GM23248 (cell line): ENCODE measurements at regions not wholly inside any gene's neighbourhood (a gene's known extent, or its start where the extent isn't known, plus 50 kb on each side); places are given as distances from the start of the nearest gene placed in this dataset.

Experiments
- DNase-seq: peaks from one replicate; pipeline ENCODE4 v3.0.0-alpha.2; 2015
- H2AFZ ChIP-seq: fragments of 200-600 bp; sonication (generic); 2 replicates; pipeline ENCODE4 v1.6.1; 2016; ENCODE audit warnings: antibody characterized with exemption
- H3F3A ChIP-seq: fragments of 200-600 bp; sonication (generic); 2 replicates; pipeline ENCODE4 v1.6.1; 2016; ENCODE audit warnings: mild to moderate bottlenecking, antibody characterized with exemption, mixed run types; ENCODE audit not compliant: insufficient read depth
- H3K27ac ChIP-seq: fragments of 200-600 bp; sonication (generic); 2 replicates; pipeline ENCODE4 v1.5.1; 2016; ENCODE audit warnings: mild to moderate bottlenecking
- H3K27me3 ChIP-seq: fragments of 200-600 bp; sonication (generic); replicated peaks from 2 replicates; pipeline ENCODE4 v1.6.1; 2016; ENCODE audit warnings: mild to moderate bottlenecking; ENCODE audit not compliant: insufficient read depth
- H3K36me3 ChIP-seq: fragments of 200-600 bp; sonication (generic); 2 replicates; pipeline ENCODE4 v1.6.1; 2016; ENCODE audit warnings: low read depth, mild to moderate bottlenecking
- H3K4me1 ChIP-seq: fragments of 200-600 bp; sonication (generic); 2 replicates; pipeline ENCODE4 v1.6.1; 2016; ENCODE audit warnings: mild to moderate bottlenecking; ENCODE audit not compliant: insufficient read depth
- H3K4me2 ChIP-seq: fragments of 200-600 bp; sonication (generic); one replicate; pipeline ENCODE4 v1.6.1; 2016; ENCODE audit warnings: mild to moderate bottlenecking; ENCODE audit not compliant: unreplicated experiment
- H3K4me3 ChIP-seq: fragments of 200-600 bp; sonication (generic); 2 replicates; pipeline ENCODE4 v1.5.1; 2016; ENCODE audit warnings: mild to moderate bottlenecking
- H3K79me2 ChIP-seq: fragments of 200-600 bp; sonication (generic); 2 replicates; pipeline ENCODE4 v1.6.1; 2016; ENCODE audit warnings: mild to moderate bottlenecking; ENCODE audit not compliant: insufficient read depth
- H3K9ac ChIP-seq: fragments of 200-600 bp; sonication (generic); 2 replicates; pipeline ENCODE4 v1.6.1; 2016; ENCODE audit warnings: mild to moderate bottlenecking
- H3K9me2 ChIP-seq: fragments of 200-600 bp; sonication (generic); 2 replicates; pipeline ENCODE4 v1.6.1; 2016; ENCODE audit warnings: mixed run types, mild to moderate bottlenecking, moderate library complexity; ENCODE audit not compliant: insufficient read depth
- H3K9me3 ChIP-seq: fragments of 200-600 bp; sonication (generic); one replicate; pipeline ENCODE4 v1.6.1; 2017; ENCODE audit warnings: low read depth
- H4K20me1 ChIP-seq: fragments of 200-600 bp; sonication (generic); 2 replicates; pipeline ENCODE4 v1.6.0; 2016; ENCODE audit not compliant: insufficient read depth
- EZH2 ChIP-seq: fragments of 200-600 bp; sonication (generic); IDR thresholded peaks from 2 replicates; pipeline ENCODE4 v1.6.1; 2018; ENCODE audit warnings: antibody characterized with exemption, mild to moderate bottlenecking; ENCODE audit not compliant: insufficient read depth, poor library complexity, severe bottlenecking
- EZH2phosphoT487 ChIP-seq: fragments of 200-600 bp; sonication (generic); IDR thresholded peaks from 2 replicates; pipeline ENCODE4 v1.6.1; 2018; ENCODE audit warnings: antibody characterized with exemption, moderate library complexity, mild to moderate bottlenecking, low read depth; ENCODE audit not compliant: insufficient read depth
- WGBS, 2 experiments: methylation state at CpG; one replicate each; pipeline ENCODE4 v1.1.6; 2015 to 2017; ENCODE audit warnings: low lambda C conversion rate in 2 of 2, low coverage in 1 of 2; ENCODE audit errors: missing lambda C conversion rate in 2 of 2; 5-methylcytosine and 5-hydroxymethylcytosine counted together
- in situ Hi-C: fragments of 300-500 bp; cut with MboI; formaldehyde crosslinking; loops from 2 replicates; pipeline ENCODE4 v1.15.0; 2020

- no peak overlapping the region for H2AFZ ChIP-seq
- H3K36me3 ChIP-seq: no peaks in the 10 kb centered on the region
- no peak overlapping the region for H3K9ac ChIP-seq
- H3K4me3 ChIP-seq: no peak overlapping the region
- in situ Hi-C loops: no loop called here
- no peak overlapping the region for H3K27ac ChIP-seq
- H3K4me2 ChIP-seq: no peak overlapping the region
- DNase-seq: peak; percentile 60
- H3K4me1 ChIP-seq: peaks cover 5% of the 10 kb centered on the region
- no peaks in the 10 kb centered on the region for H3F3A ChIP-seq
- WGBS, 2 experiments: 5 to 6% methylated on average over 2 of the region's 2 CpGs
- no peaks in the 10 kb centered on the region for H3K27me3 ChIP-seq
- TF ChIP-seq EZH2: no peak
- no peak for TF ChIP-seq EZH2phosphoT487
- no peaks in the 10 kb centered on the region for H3K79me2 ChIP-seq
- H3K9me3 ChIP-seq: no peaks in the 10 kb centered on the region
- no peaks in the 10 kb centered on the region for H4K20me1 ChIP-seq
- H3K9me2 ChIP-seq: no peaks in the 10 kb centered on the region
Measured at GRCh38 chr12:84599539-84599938, 313.1 kb downstream of the SLC6A15 start.

- Histone ChIP-seq H3K27me3 (no peaks in the 10 kb centered on the region), H4K20me1 (no peaks in the 10 kb centered on the region), H3F3A (no peaks in the 10 kb centered on the region), H3K4me3 (no peak overlapping the region), H3K79me2 (no peaks in the 10 kb centered on the region), H3K9me2 (no peaks in the 10 kb centered on the region), H3K4me1 (no peaks in the 10 kb centered on the region), H3K27ac (no peak overlapping the region), H3K9ac (no peak overlapping the region), H3K9me3 (no peaks in the 10 kb centered on the region), H2AFZ (no peak overlapping the region), H3K4me2 (no peak overlapping the region), H3K36me3 (no peaks in the 10 kb centered on the region)
- in situ Hi-C loops: no loop called here
- 88 to 99% methylated on average over 2 of the region's 2 CpGs for WGBS, 2 experiments
- DNase-seq: no peak
- TF ChIP-seq EZH2phosphoT487: no peak
- no peak for TF ChIP-seq EZH2
Measured at GRCh38 chr12:84596266-84596665, 316.3 kb downstream of the SLC6A15 start.

GRCh38 chr12:84594157-84594556, 318.4 kb downstream of the SLC6A15 start:
- TF ChIP-seq EZH2phosphoT487 (no peak), EZH2 (no peak)
- Histone ChIP-seq H3K9ac (no peak overlapping the region), H3K4me3 (no peak overlapping the region), H3K9me3 (no peaks in the 10 kb centered on the region), H3F3A (no peaks in the 10 kb centered on the region), H3K36me3 (no peaks in the 10 kb centered on the region), H3K4me2 (no peak overlapping the region), H3K9me2 (no peaks in the 10 kb centered on the region), H3K27ac (no peak overlapping the region), H3K4me1 (no peaks in the 10 kb centered on the region), H3K79me2 (no peaks in the 10 kb centered on the region), H3K27me3 (no peaks in the 10 kb centered on the region), H4K20me1 (no peaks in the 10 kb centered on the region), H2AFZ (no peak overlapping the region)
- in situ Hi-C loops: no loop called here
- no peak for DNase-seq
- WGBS, 2 experiments: 69 to 75% methylated on average over 6 of the region's 6 CpGs

GRCh38 chr12:84585776-84586395, 326.7 kb downstream of the SLC6A15 start:
- Histone ChIP-seq H3K36me3 (no peaks in the 10 kb centered on the region), H3K4me2 (peak overlapping the region; percentile 35), H3K4me3 (peak overlapping the region; percentile 12; the same call in 1 of the 2 replicates), H3K9me2 (no peaks in the 10 kb centered on the region), H3K27me3 (no peaks in the 10 kb centered on the region), H3K27ac (no peak overlapping the region), H4K20me1 (no peaks in the 10 kb centered on the region), H3F3A (peaks cover 8% of the 10 kb centered on the region), H3K9ac (no peak overlapping the region), H3K79me2 (no peaks in the 10 kb centered on the region), H3K4me1 (peaks cover 10% of the 10 kb centered on the region), H2AFZ (peak overlapping the region; percentile 48), H3K9me3 (no peaks in the 10 kb centered on the region)
- WGBS, 2 experiments: 8 to 9% methylated on average over 5 of the region's 5 CpGs
- in situ Hi-C loops: no loop called here
- DNase-seq: peak; percentile 62
- no peak for TF ChIP-seq EZH2
- no peak for TF ChIP-seq EZH2phosphoT487

- Histone ChIP-seq H3K9me2 (no peaks in the 10 kb centered on the region), H3K79me2 (no peaks in the 10 kb centered on the region)
- WGBS, 2 experiments: 65 to 67% methylated on average over 3 of the region's 3 CpGs
Measured at GRCh38 chr12:84572196-84572595, 340.4 kb downstream of the SLC6A15 start.

More at GRCh38 chr12:84572196-84572595, 340.4 kb downstream of the SLC6A15 start:
- H3K27me3 ChIP-seq: no peaks in the 10 kb centered on the region
- no peak overlapping the region for H3K9ac ChIP-seq
- no peaks in the 10 kb centered on the region for H3K4me1 ChIP-seq
- H4K20me1 ChIP-seq: no peaks in the 10 kb centered on the region
- H3K4me3 ChIP-seq: no peak overlapping the region
- no peak overlapping the region for H3K27ac ChIP-seq
- TF ChIP-seq EZH2 (no peak), EZH2phosphoT487 (no peak)
- H3K4me2 ChIP-seq: no peak overlapping the region
- no peaks in the 10 kb centered on the region for H3K36me3 ChIP-seq
- in situ Hi-C loops: no loop called here
- no peak overlapping the region for H2AFZ ChIP-seq
- H3F3A ChIP-seq: no peaks in the 10 kb centered on the region
- no peak for DNase-seq
- H3K9me3 ChIP-seq: no peaks in the 10 kb centered on the region
